Liver (tissue), 3 donors: ENCODE measurements at regions not wholly inside any gene's neighbourhood (a gene's known extent, or its start where the extent isn't known, plus 50 kb on each side); places are given as distances from the start of the nearest gene placed in this dataset.

Experiments used
- MAX ChIP-seq: IDR thresholded peaks from 2 replicates; pipeline ENCODE4 v1.6.1; 2016; ENCODE audit warnings: antibody characterized with exemption
- SP1 ChIP-seq: IDR thresholded peaks from 2 replicates; pipeline ENCODE4 v1.6.1; 2018; ENCODE audit warnings: antibody characterized with exemption, mild to moderate bottlenecking
- TF ChIP-seq, protein P1 (sequence below): fragments of 150-350 bp; IDR thresholded peaks from 2 replicates; pipeline ENCODE4 v1.5.1; 2017; ENCODE audit warnings: improper control_type of control experiment, low read depth, low read length; ENCODE audit not compliant: missing input control
- donor health status: healthy.
- donor health status: healthy.

- TF ChIP-seq, protein P1, sequence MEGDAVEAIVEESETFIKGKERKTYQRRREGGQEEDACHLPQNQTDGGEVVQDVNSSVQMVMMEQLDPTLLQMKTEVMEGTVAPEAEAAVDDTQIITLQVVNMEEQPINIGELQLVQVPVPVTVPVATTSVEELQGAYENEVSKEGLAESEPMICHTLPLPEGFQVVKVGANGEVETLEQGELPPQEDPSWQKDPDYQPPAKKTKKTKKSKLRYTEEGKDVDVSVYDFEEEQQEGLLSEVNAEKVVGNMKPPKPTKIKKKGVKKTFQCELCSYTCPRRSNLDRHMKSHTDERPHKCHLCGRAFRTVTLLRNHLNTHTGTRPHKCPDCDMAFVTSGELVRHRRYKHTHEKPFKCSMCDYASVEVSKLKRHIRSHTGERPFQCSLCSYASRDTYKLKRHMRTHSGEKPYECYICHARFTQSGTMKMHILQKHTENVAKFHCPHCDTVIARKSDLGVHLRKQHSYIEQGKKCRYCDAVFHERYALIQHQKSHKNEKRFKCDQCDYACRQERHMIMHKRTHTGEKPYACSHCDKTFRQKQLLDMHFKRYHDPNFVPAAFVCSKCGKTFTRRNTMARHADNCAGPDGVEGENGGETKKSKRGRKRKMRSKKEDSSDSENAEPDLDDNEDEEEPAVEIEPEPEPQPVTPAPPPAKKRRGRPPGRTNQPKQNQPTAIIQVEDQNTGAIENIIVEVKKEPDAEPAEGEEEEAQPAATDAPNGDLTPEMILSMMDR, result no peak
- TF ChIP-seq MAX (no peak), SP1 (no peak)
These were observed 1037.3 kb upstream of the FLRT2 start for GRCh38 chr14:84492685-84493084.
